Thoracic aorta (tissue), 2 donors: ENCODE measurements at regions not wholly inside any gene's neighbourhood (a gene's known extent, or its start where the extent isn't known, plus 50 kb on each side); places are given as distances from the start of the nearest gene placed in this dataset.

ENCODE experiments used
- ATAC-seq: fragments of 150-250 bp; one replicate; pipeline ENCODE4 v1.8.0; 2017; ENCODE audit warnings: low read depth; ENCODE audit not compliant: insufficient number of reproducible peaks, low FRiP score
- DNase-seq: peaks from one replicate; pipeline ENCODE4 v3.0.0-alpha.2; 2020; ENCODE audit warnings: low spot score
- H3K27ac ChIP-seq, 2 donors: fragments of 200-600 bp; sonication (generic); 1 replicate in 1 of 2; 2 replicates in 1 of 2; pipeline ENCODE4 v1.5.1; 2016; ENCODE audit warnings: mild to moderate bottlenecking in 2 of 2, moderate library complexity in 2 of 2
- H3K27me3 ChIP-seq: fragments of 200-600 bp; sonication (generic); replicated peaks from 2 replicates; pipeline ENCODE4 v1.6.0; 2016; ENCODE audit warnings: mild to moderate bottlenecking; ENCODE audit not compliant: insufficient read depth
- H3K36me3 ChIP-seq: fragments of 200-600 bp; sonication (generic); one replicate; pipeline ENCODE4 v1.5.1; 2016
- H3K4me1 ChIP-seq, 2 donors: fragments of 200-600 bp; sonication (generic); 1 replicate in 1 of 2; 2 replicates in 1 of 2; pipeline versions ENCODE4 v1.5.1 to v1.6.0; 2016; ENCODE audit warnings: low read depth in 2 of 2, mild to moderate bottlenecking in 1 of 2; ENCODE audit not compliant: control insufficient read depth in 1 of 2
- H3K4me3 ChIP-seq: fragments of 200-600 bp; sonication (generic); 2 replicates; pipeline ENCODE4 v1.5.1; 2016; ENCODE audit warnings: mild to moderate bottlenecking
- H3K9me3 ChIP-seq: fragments of 200-600 bp; sonication (generic); 2 replicates; pipeline ENCODE4 v1.5.1; 2016
- CTCF ChIP-seq: fragments of 200-600 bp; sonication (generic); IDR thresholded peaks from one replicate; pipeline ENCODE4 v1.5.1; 2019; ENCODE audit warnings: antibody characterized with exemption

DNA sequence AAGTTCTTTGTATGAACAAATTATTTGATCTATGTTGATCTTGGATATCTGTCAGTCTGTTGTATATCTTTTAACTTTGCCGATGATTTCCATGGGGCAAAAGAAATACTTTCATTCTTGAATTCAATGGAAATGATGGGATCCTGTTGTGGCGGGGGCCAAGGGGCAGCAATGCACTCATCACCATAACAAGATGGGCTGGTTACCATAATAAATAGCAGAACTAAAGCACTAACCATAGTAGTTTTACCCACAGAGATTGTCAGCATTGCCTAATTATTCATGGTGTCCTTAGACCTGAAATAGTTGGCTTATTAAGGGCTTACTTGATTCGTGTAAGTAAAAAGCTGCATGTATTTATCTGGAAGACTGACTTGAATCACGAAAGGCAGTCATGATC, 309.6 kb downstream of the RFC3 start:
- no peaks in the 10 kb centered on the region for H3K27me3 ChIP-seq
- H3K4me3 ChIP-seq: no peak overlapping the region
- peaks cover 0 to 10% of the 10 kb centered on the region in 2 donors for H3K4me1 ChIP-seq
- no peaks in the 10 kb centered on the region for H3K36me3 ChIP-seq
- DNase-seq (no peak), ATAC-seq (no peak)
- H3K27ac ChIP-seq: no peak overlapping the region
- H3K9me3 ChIP-seq: no peaks in the 10 kb centered on the region
- TF ChIP-seq CTCF: no peak

GRCh38 chr13:34128661-34129060, 310.7 kb downstream of the RFC3 start:
- no peaks in the 10 kb centered on the region for H3K36me3 ChIP-seq
- H3K27me3 ChIP-seq: no peaks in the 10 kb centered on the region
- DNase-seq (no peak), ATAC-seq (no peak)
- peaks cover 0 to 10% of the 10 kb centered on the region in 2 donors for H3K4me1 ChIP-seq
- no peak for TF ChIP-seq CTCF
- no peak overlapping the region for H3K27ac ChIP-seq
- no peaks in the 10 kb centered on the region for H3K9me3 ChIP-seq
- H3K4me3 ChIP-seq: no peak overlapping the region

DNA sequence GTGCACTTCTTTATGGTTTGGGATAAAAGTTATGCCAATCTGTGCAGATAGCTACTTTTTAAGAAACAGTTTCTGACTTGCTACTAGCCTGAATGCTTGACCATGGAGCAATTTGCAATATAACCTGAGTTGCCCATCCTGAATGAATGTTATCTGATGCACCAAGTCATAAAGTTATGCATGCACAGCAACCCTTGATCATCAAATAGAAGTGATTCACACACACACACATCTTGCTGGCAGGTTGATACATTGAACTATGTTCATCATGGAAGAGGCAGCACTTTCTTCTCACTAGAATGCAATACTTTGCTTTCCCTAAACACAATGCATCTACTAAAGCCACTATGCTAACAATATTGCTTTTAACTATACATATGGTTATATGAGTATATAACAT, 311.5 kb downstream of the RFC3 start:
- DNase-seq (no peak), ATAC-seq (no peak)
- Histone ChIP-seq H3K27ac (peak overlapping the region in 1 of 2 donors; percentile 47), H3K27me3 (no peaks in the 10 kb centered on the region), H3K9me3 (no peaks in the 10 kb centered on the region), H3K36me3 (no peaks in the 10 kb centered on the region), H3K4me3 (no peak overlapping the region), H3K4me1 (peaks cover 0 to 10% of the 10 kb centered on the region in 2 donors)
- TF ChIP-seq CTCF: no peak

GRCh38 chr13:34137200-34137599, 319.3 kb downstream of the RFC3 start:
- Histone ChIP-seq H3K9me3 (no peaks in the 10 kb centered on the region), H3K27ac (no peak overlapping the region), H3K27me3 (no peaks in the 10 kb centered on the region), H3K4me3 (no peak overlapping the region), H3K4me1 (no peaks in the 10 kb centered on the region), H3K36me3 (no peaks in the 10 kb centered on the region)
- ATAC-seq: no peak
- DNase-seq: no peak
- no peak for TF ChIP-seq CTCF

DNA sequence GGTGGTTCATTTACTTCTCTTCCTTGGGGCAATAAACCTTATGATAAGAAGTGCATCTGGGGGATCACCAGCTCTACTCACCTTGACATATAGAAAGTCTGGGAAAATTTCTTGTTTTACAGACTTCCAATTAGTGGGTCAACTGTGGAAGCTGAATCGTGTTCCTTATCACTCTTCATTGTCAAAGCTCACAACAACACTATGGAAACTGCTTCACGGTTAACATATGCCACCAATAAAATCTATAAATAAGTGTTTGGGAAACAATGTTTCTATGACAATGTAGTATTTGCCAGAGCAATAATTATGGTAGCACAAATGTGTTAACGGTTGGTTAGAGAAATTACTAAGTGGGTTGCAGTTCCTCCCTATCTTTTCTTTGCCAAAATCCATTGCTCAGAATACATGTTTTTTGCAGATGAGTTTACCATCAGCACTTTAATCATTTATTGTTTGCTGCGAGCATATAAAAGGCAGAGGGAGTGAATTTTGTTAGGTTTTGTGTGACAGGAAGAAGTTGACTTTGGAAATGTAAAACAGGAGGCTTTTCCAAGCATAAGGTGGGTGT, 321.8 kb downstream of the RFC3 start:
- no peaks in the 10 kb centered on the region for H3K27me3 ChIP-seq
- DNase-seq: no peak
- H3K27ac ChIP-seq: no peak overlapping the region
- TF ChIP-seq CTCF: no peak
- no peak for ATAC-seq
- H3K36me3 ChIP-seq: no peaks in the 10 kb centered on the region
- H3K9me3 ChIP-seq: no peaks in the 10 kb centered on the region
- H3K4me3 ChIP-seq: no peak overlapping the region
- H3K4me1 ChIP-seq: no peaks in the 10 kb centered on the region
